GM19324 (cell line): ENCODE measurements at regions not wholly inside any gene's neighbourhood (a gene's known extent, or its start where the extent isn't known, plus 50 kb on each side); places are given as distances from the start of the nearest gene placed in this dataset.
A peak's percentile ranks its signal among the peaks of the same experiment; 100 is the strongest.
"Not testable (repeated sequence)": the region's sequence is repeated elsewhere in the genome, so short reads cannot be mapped to it uniquely, and the experiment has no call there.

Experiments used
- ATAC-seq: cut with Tn5 transposase; IDR thresholded peaks from one replicate; pipeline ENCODE4 v1.9.1; 2021; ENCODE audit warnings: mild to moderate bottlenecking, moderate library complexity; ENCODE audit not compliant: unreplicated experiment, low FRiP score

GRCh38 chr14:105581551-105582341 is 55.4 kb downstream of the TMEM121 start:
- ATAC-seq: peak; percentile 36

- no peak for ATAC-seq
Measured at GRCh38 chr14:105582639-105583038, 56.3 kb downstream of the TMEM121 start.

- not testable (repeated sequence) for ATAC-seq
Measured at GRCh38 chr14:105583914-105584313, 57.5 kb downstream of the TMEM121 start.

GRCh38 chr14:105585290-105585689 is 58.9 kb downstream of the TMEM121 start:
- not testable (repeated sequence) for ATAC-seq

- ATAC-seq: peak; percentile 43
Measured at GRCh38 chr14:105585722-105586121, 59.3 kb downstream of the TMEM121 start.

GRCh38 chr14:105586144-105586872 is 59.9 kb downstream of the TMEM121 start:
- peak; percentile 21 for ATAC-seq

- not testable (repeated sequence) for ATAC-seq
Measured at GRCh38 chr14:105587034-105587433, 60.7 kb downstream of the TMEM121 start.

- ATAC-seq: not testable (repeated sequence)
Measured at GRCh38 chr14:105587482-105588235, 61.3 kb downstream of the TMEM121 start.

- ATAC-seq: no peak
Measured at GRCh38 chr14:105588236-105588860, 62.0 kb downstream of the TMEM121 start.

GRCh38 chr14:105589161-105589925 is 63.0 kb downstream of the TMEM121 start:
- no peak for ATAC-seq

GRCh38 chr14:105589926-105590185 is 63.5 kb downstream of the TMEM121 start:
- not testable (repeated sequence) for ATAC-seq

- no peak for ATAC-seq
Measured at GRCh38 chr14:105591052-105591451, 64.7 kb downstream of the TMEM121 start.

- not testable (repeated sequence) for ATAC-seq
Measured at GRCh38 chr14:105591792-105592341, 65.5 kb downstream of the TMEM121 start.

- ATAC-seq: not testable (repeated sequence)
Measured at GRCh38 chr14:105592646-105593045, 66.3 kb downstream of the TMEM121 start.

- not testable (repeated sequence) for ATAC-seq
Measured at GRCh38 chr14:105595346-105595745, 69.0 kb downstream of the TMEM121 start.

- not testable (repeated sequence) for ATAC-seq
Measured at GRCh38 chr14:105596374-105596773, 70.0 kb downstream of the TMEM121 start.

- ATAC-seq: not testable (repeated sequence)
Measured at GRCh38 chr14:105598040-105598763, 71.8 kb downstream of the TMEM121 start.

- not testable (repeated sequence) for ATAC-seq
Measured at GRCh38 chr14:105598925-105599586, 72.7 kb downstream of the TMEM121 start.
